ENCODE measurements at regions not wholly inside any gene's neighbourhood (a gene's known extent, or its start where the extent isn't known, plus 50 kb on each side); places are given as distances from the start of the nearest gene placed in this dataset.

DNA sequence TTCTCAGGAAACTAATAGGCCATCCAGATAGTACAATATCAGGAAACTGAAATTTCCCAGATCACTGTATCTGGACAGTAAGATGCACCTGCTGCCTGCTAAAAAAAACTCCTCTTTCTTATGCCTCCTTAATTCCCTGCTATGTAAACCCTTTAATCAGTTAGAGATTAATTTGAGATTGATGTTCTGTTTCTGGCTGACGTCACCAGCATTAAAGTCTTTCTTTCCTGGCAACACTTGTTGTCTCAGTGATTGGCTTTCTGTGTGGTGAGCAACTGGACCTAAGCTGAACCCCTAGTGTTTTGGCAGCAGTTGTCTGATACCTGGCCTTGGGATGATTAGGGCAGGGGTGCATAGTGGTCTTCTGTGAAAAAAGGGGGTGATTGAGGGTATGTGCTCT, 175.8 kb downstream of the TENT4A start:
- H2BK20ac ChIP-seq (ENCODE audit: low read length) = no peak overlapping the region
- peaks cover 14 to 32% of the 10 kb centered on the region in 2 experiments for H3K9me3 ChIP-seq (ENCODE audit: insufficient read depth in 2 of 2, low read depth in 1 of 2, low read length in 1 of 2)
- H3K27ac ChIP-seq (ENCODE audit: low read depth, low read length) = no peak overlapping the region
- no peak overlapping the region for H4K8ac ChIP-seq (ENCODE audit: extremely low read depth, insufficient read depth, low read length)
- no peak overlapping the region for H2AK5ac ChIP-seq (ENCODE audit: low read depth, low read length)
- no peak overlapping the region for H3K9ac ChIP-seq (replicated peaks in 1 of 4; ENCODE audit: extremely low read depth in 1 of 4, low read depth in 3 of 4, low read length in 3 of 4)
- WGBS, 2 experiments (ENCODE audit: extremely low coverage in 1 of 2, insufficient coverage in 1 of 2, insufficient read length in 1 of 2, insufficient replicate concordance in 2 of 2, low coverage in 1 of 2, low lambda C conversion rate in 2 of 2, missing lambda C conversion rate in 1 of 2) = 90% methylated on average over 1 of the region's 1 CpG; no CpG with 5 or more reads in 1 of the 2 experiments
- H3K4ac ChIP-seq (replicated peaks; ENCODE audit: insufficient read length, low read depth, low read length) = no peak overlapping the region
- no peaks in the 10 kb centered on the region for H3K4me1 ChIP-seq (replicated peaks in 1 of 4; ENCODE audit: control insufficient read depth in 3 of 4, insufficient read depth in 4 of 4, low read length in 3 of 4)
- no peaks in the 10 kb centered on the region for H3K27me3 ChIP-seq (replicated peaks in 1 of 4; ENCODE audit: control insufficient read depth in 3 of 4, extremely low read depth in 1 of 4, insufficient read depth in 3 of 4, low read length in 3 of 4)
- no peak overlapping the region for H2BK12ac ChIP-seq (ENCODE audit: low read depth, low read length)
- no peak overlapping the region for H2BK15ac ChIP-seq (ENCODE audit: low read length)
- no peaks in the 10 kb centered on the region; the same call in 1 of the 2 replicates for H3K23me2 ChIP-seq (ENCODE audit: low read depth, low read length)
- H3K23ac ChIP-seq (ENCODE audit: insufficient read length) = no peak overlapping the region
- FAIRE-seq = no peak
- CTCF ChIA-PET (ENCODE audit: partially characterized antibody) = interaction anchor here (0.7 kb wide), 1 partner anchor 69 kb away, joined by 3 read pairs; no protein-coding TSS in a partner anchor
- no peak overlapping the region for H3K4me2 ChIP-seq (ENCODE audit: insufficient read depth in 1 of 2, low read depth in 2 of 2, low read length in 2 of 2)
- no peak overlapping the region for H4K91ac ChIP-seq (replicated peaks; ENCODE audit: insufficient read length, low read length)
- no peak overlapping the region for H4K5ac ChIP-seq (ENCODE audit: insufficient read length, low read depth, low read length)
- H2AFZ ChIP-seq (ENCODE audit: low read length) = no peak overlapping the region
- H3K79me2 ChIP-seq (ENCODE audit: control insufficient read depth in 1 of 2, insufficient read depth in 2 of 2, low read length in 2 of 2) = no peaks in the 10 kb centered on the region
- H3K14ac ChIP-seq (ENCODE audit: insufficient read length) = no peak overlapping the region
- POLR2A ChIA-PET (ENCODE audit: partially characterized antibody) = no interaction called here
- H3K56ac ChIP-seq (replicated peaks; ENCODE audit: insufficient read length, low read depth, low read length) = no peak overlapping the region
- no peaks in the 10 kb centered on the region for H4K20me1 ChIP-seq (replicated peaks in 1 of 2; ENCODE audit: control insufficient read depth in 1 of 2, insufficient read depth in 2 of 2, low read length in 2 of 2)
- no peaks in the 10 kb centered on the region for H3K79me1 ChIP-seq (ENCODE audit: low read depth, low read length)
- no peak overlapping the region for H3K4me3 ChIP-seq (ENCODE audit: extremely low read depth in 1 of 4, insufficient read depth in 2 of 4, low read depth in 3 of 4, low read length in 4 of 4)
- DNase-seq (ENCODE audit: low read depth in 1 of 2, low spot score in 2 of 2) = no peak
- 0 out of 8 replicates have a peak, but pooled peaks cover 0 to 4% (median 0%) of the 10 kb centered on the region in 4 experiments for H3K36me3 ChIP-seq (ENCODE audit: control insufficient read depth in 2 of 4, insufficient read depth in 4 of 4, low read length in 3 of 4)
- no peak overlapping the region for H2BK5ac ChIP-seq (ENCODE audit: low read depth, low read length)
- no peak overlapping the region for H2BK120ac ChIP-seq (replicated peaks; ENCODE audit: low read depth, low read length)
- H3K18ac ChIP-seq (ENCODE audit: extremely low read depth, low read length) = no peak overlapping the region
- TF ChIP-seq, protein P1, sequence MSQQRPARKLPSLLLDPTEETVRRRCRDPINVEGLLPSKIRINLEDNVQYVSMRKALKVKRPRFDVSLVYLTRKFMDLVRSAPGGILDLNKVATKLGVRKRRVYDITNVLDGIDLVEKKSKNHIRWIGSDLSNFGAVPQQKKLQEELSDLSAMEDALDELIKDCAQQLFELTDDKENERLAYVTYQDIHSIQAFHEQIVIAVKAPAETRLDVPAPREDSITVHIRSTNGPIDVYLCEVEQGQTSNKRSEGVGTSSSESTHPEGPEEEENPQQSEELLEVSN (IDR thresholded peaks at IDR 0.05) = no peak
- TF ChIP-seq, protein P2, sequence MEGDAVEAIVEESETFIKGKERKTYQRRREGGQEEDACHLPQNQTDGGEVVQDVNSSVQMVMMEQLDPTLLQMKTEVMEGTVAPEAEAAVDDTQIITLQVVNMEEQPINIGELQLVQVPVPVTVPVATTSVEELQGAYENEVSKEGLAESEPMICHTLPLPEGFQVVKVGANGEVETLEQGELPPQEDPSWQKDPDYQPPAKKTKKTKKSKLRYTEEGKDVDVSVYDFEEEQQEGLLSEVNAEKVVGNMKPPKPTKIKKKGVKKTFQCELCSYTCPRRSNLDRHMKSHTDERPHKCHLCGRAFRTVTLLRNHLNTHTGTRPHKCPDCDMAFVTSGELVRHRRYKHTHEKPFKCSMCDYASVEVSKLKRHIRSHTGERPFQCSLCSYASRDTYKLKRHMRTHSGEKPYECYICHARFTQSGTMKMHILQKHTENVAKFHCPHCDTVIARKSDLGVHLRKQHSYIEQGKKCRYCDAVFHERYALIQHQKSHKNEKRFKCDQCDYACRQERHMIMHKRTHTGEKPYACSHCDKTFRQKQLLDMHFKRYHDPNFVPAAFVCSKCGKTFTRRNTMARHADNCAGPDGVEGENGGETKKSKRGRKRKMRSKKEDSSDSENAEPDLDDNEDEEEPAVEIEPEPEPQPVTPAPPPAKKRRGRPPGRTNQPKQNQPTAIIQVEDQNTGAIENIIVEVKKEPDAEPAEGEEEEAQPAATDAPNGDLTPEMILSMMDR (IDR thresholded peaks at IDR 0.05; ENCODE audit: control extremely low read depth in 1 of 3, insufficient read depth in 1 of 3, low read depth in 1 of 3, low read length in 3 of 3) = no peak
- TF ChIP-seq CEBPB (IDR thresholded peaks at IDR 0.05; ENCODE audit: low read depth, low read length) = no peak
- TF ChIP-seq KDM1A (IDR thresholded peaks at IDR 0.05; ENCODE audit: borderline replicate concordance, low read length) = no peak
- no peak for TF ChIP-seq HDAC2 (IDR thresholded peaks at IDR 0.05; ENCODE audit: borderline replicate concordance in 1 of 2, low read depth in 2 of 2, low read length in 2 of 2)
- no peak for TF ChIP-seq SP4 (IDR thresholded peaks at IDR 0.05; ENCODE audit: low read length)
- no peak for TF ChIP-seq RXRA (IDR thresholded peaks at IDR 0.05; ENCODE audit: insufficient read depth, low read depth, low read length)
- no peak for TF ChIP-seq TEAD4 (IDR thresholded peaks at IDR 0.05; ENCODE audit: low read depth, low read length)
- TF ChIP-seq CHD2 (IDR thresholded peaks at IDR 0.05; ENCODE audit: low read length) = no peak
- TF ChIP-seq EGR1 (IDR thresholded peaks at IDR 0.05; ENCODE audit: borderline replicate concordance, low read depth, low read length) = no peak
- no peak for TF ChIP-seq CBX8 (IDR thresholded peaks at IDR 0.05; ENCODE audit: borderline replicate concordance, low read depth, low read length)
- no peak for TF ChIP-seq JUND (IDR thresholded peaks at IDR 0.05; ENCODE audit: low read length)

Measured in H1 (cell line).